ENCODE measurements at regions not wholly inside any gene's neighbourhood (a gene's known extent, or its start where the extent isn't known, plus 50 kb on each side); places are given as distances from the start of the nearest gene placed in this dataset.

DNA sequence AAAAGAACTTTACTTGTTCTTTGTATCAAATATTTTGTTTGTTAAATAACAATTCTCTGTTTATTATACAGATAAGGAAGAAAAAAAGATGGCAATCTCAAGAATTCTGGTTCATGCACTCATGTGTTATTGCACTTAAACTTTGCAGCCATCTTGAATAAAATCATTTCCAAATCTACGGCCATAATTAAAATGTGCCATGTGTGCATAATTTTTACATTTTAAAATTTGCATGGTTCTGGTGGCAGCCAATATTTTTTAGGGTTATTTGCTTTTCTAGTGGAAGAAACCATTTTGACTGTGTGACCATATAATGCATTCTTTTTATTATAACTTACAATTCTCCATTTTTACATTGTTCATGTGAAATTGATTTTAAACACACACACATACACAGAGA is 1518.1 kb upstream of the ZEB2 start:
- no peak overlapping the region for H2BK15ac ChIP-seq (ENCODE audit: low read depth, low read length)
- H3K9ac ChIP-seq (ENCODE audit: extremely low read depth, insufficient read length, low read length): no peak overlapping the region
- Mint-ChIP-seq H3K27me3 (ENCODE audit: low read depth) (no peaks in the 10 kb centered on the region), H3K36me3 (ENCODE audit: insufficient read depth in 1 of 3, low read depth in 3 of 3) (no peaks in the 10 kb centered on the region), H3K4me3 (no peak overlapping the region), H3K9me3 (no peaks in the 10 kb centered on the region), H3K4me1 (peaks cover 15 to 22% of the 10 kb centered on the region in 2 experiments), H3K27ac (no peak overlapping the region)
- H3K79me2 ChIP-seq (ENCODE audit: insufficient read depth, low read length): no peaks in the 10 kb centered on the region
- no peak overlapping the region for H2AFZ ChIP-seq (ENCODE audit: low read length)
- H3K4me2 ChIP-seq (ENCODE audit: insufficient read depth, insufficient read length, low read length): no peak overlapping the region
- no peak overlapping the region for H2BK20ac ChIP-seq (ENCODE audit: low read depth, low read length, poor library complexity, severe bottlenecking)
- H2BK5ac ChIP-seq (ENCODE audit: insufficient read length, low read length): no peak overlapping the region
- no peaks in the 10 kb centered on the region for H3K23me2 ChIP-seq (ENCODE audit: insufficient read length, low read depth, low read length, poor library complexity, severe bottlenecking)
- H2BK12ac ChIP-seq (ENCODE audit: insufficient read length, low read depth, low read length): no peak overlapping the region
- H4K91ac ChIP-seq (ENCODE audit: insufficient read length, low read depth, low read length): no peak overlapping the region
- H3K14ac ChIP-seq (ENCODE audit: insufficient read depth, low read length): no peak overlapping the region
- H4K20me1 ChIP-seq (ENCODE audit: control insufficient read depth, insufficient read depth, insufficient read length): no peaks in the 10 kb centered on the region
- H3K4ac ChIP-seq (ENCODE audit: low read depth, low read length): no peak overlapping the region
- H3K79me1 ChIP-seq (ENCODE audit: insufficient read depth, low read depth, low read length, poor library complexity, severe bottlenecking): no peaks in the 10 kb centered on the region
- no peak overlapping the region for H3K27ac ChIP-seq (ENCODE audit: insufficient read length, low read depth, low read length)
- no peak overlapping the region for H4K8ac ChIP-seq (replicated peaks; ENCODE audit: insufficient read length, low read depth, low read length)
- DNase-seq: no peak
- no peak overlapping the region for H2AK5ac ChIP-seq (ENCODE audit: insufficient read length, low read length)
- H3K18ac ChIP-seq (ENCODE audit: insufficient read length, low read depth, low read length): no peak overlapping the region
- no peak overlapping the region for H4K5ac ChIP-seq (ENCODE audit: insufficient read length, low read depth, low read length)
- TF ChIP-seq, protein P1, sequence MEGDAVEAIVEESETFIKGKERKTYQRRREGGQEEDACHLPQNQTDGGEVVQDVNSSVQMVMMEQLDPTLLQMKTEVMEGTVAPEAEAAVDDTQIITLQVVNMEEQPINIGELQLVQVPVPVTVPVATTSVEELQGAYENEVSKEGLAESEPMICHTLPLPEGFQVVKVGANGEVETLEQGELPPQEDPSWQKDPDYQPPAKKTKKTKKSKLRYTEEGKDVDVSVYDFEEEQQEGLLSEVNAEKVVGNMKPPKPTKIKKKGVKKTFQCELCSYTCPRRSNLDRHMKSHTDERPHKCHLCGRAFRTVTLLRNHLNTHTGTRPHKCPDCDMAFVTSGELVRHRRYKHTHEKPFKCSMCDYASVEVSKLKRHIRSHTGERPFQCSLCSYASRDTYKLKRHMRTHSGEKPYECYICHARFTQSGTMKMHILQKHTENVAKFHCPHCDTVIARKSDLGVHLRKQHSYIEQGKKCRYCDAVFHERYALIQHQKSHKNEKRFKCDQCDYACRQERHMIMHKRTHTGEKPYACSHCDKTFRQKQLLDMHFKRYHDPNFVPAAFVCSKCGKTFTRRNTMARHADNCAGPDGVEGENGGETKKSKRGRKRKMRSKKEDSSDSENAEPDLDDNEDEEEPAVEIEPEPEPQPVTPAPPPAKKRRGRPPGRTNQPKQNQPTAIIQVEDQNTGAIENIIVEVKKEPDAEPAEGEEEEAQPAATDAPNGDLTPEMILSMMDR (conservative IDR thresholded peaks at IDR 0.05): no peak
- no peaks in the 10 kb centered on the region for H3K4me1 ChIP-seq (ENCODE audit: insufficient read depth, low read length)
- H3T11ph ChIP-seq (ENCODE audit: low read length): no peak overlapping the region
- no peak overlapping the region for H3K56ac ChIP-seq (ENCODE audit: insufficient read length, low read depth, low read length)
- no peak overlapping the region for H2BK120ac ChIP-seq (ENCODE audit: low read depth, low read length, poor library complexity, severe bottlenecking)
- H3K23ac ChIP-seq (ENCODE audit: insufficient read length, low read depth, low read length): no peak overlapping the region
- no CpG with 5 or more reads among the region's 1 CpG for WGBS (ENCODE audit: extremely low coverage, insufficient read length, low lambda C conversion rate)
- no peaks in the 10 kb centered on the region for H3K27me3 ChIP-seq (ENCODE audit: insufficient read depth, low read length)
- H3K9me3 ChIP-seq (ENCODE audit: control insufficient read depth, low read depth, low read length): no peaks in the 10 kb centered on the region
